ENCODE measurements at regions not wholly inside any gene's neighbourhood (a gene's known extent, or its start where the extent isn't known, plus 50 kb on each side); places are given as distances from the start of the nearest gene placed in this dataset.
A peak's percentile ranks its signal among the peaks of the same experiment; 100 is the strongest.
"Not testable (repeated sequence)": the region's sequence is repeated elsewhere in the genome, so short reads cannot be mapped to it uniquely, and the experiment has no call there.

DNA sequence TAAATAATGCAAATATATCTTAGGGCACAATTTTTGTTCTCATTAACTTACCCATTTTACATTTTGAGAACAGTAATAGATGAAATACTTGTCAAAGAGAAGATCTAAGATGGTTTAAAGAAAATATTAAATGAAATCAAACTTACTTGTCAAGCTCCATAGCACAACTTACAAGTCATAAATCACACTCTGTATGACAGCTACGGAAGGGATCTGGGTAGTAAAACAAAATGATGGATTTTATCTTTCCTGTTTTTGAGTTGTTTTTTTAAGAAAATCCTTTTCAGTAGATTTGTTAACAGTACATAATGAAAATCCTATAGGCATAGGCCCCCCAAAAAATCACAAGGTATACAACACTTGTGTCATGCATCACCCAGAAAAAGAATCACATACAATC lies 84.4 kb upstream of the ANTXRL start:
- not testable (repeated sequence) for DNase-seq (ENCODE audit: low read depth in 2 of 2)

- not testable (repeated sequence) for DNase-seq (ENCODE audit: low read depth in 2 of 2)
Observed at GRCh38 chr10:46204482-46205102, 82.2 kb upstream of the ANTXRL start.

GRCh38 chr10:46210427-46210826 lies 76.4 kb upstream of the ANTXRL start:
- DNase-seq (ENCODE audit: low read depth in 2 of 2): not testable (repeated sequence)

- DNase-seq (ENCODE audit: low read depth in 2 of 2): no peak
Observed at GRCh38 chr10:46215426-46215825, 71.4 kb upstream of the ANTXRL start.

GRCh38 chr10:46216003-46216634 lies 70.7 kb upstream of the ANTXRL start:
- no peak for DNase-seq (ENCODE audit: low read depth in 2 of 2)

DNA sequence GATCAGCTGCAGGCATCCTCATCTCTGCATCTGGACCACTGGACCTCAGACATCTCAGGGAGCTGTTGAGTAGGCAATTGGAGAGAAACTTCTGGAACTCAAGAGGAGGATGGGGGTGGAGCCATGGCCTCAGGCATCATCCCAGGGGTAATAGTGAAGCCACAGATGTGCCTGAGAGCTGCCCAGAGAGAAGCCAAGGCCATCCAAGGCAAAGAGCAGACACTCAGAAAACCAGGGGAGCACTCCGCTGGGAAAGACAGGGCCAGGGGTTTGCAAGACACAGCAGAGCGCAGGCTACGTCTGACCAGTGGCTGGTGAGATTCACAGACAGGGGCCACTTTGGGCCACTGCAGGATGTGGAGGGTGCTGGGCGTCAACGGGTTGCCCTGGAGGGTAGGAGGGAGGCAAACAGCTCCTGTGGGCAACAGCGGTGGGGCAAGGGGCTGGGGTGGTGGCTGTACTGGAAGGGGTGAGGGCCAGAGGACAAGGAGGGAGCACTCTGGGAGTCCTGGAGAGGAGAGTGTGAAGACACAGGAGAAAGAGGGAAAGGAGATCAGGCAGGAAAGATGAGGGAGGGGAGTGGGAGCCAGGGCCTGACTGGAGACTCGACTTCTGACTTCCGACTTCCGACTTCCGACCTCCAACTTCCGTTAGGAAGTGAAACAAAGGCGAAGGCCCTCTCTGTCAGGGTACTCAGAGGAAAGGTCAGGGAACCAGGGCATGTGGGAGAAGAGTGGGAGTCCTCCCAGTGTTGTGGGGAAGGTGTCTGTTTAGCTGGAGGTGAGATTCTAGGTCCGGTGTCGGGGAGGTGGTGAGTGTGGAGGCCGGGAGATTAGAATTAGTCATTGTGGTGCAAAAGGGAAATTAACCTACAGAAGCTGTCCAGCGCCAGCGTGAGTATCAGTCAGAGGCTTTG lies 69.7 kb upstream of the ANTXRL start:
- peak; percentile 11 to 28 for DNase-seq (ENCODE audit: low read depth in 2 of 2)

DNA sequence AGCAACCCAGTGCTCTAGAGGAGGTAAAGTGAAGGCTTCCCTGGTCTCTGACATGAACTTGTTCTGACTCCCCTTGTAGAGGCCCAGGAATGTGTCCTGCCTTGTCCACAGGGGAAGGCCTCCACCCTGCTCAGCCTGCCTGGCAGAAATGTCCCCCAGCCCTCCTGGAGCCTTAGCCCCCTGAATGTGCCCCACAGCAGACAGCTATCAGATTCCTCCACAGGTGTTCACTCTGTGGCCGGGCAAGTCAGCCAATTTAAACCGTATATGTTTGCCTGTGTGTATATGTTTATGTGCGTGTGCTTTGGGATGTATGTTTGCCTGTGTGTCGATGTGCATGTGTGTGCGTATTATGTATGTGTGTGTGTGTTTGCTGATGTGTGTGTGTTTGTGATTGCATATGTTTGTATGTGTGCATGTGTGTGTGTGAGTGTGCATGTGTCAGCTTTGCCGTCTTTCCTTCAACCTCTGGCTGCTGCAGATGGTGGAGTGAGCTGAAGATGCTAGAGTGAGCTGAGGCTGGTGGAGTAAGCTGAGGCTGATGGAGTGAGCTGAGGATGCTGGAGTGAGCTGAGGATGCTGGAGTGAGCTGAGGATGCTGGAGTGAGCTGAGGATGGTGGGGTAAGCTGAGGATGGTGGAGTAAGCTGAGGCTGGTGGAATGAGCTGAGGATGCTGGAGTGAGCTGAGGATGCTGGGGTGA lies 68.9 kb upstream of the ANTXRL start:
- no peak for DNase-seq (ENCODE audit: low read depth in 2 of 2)

DNA sequence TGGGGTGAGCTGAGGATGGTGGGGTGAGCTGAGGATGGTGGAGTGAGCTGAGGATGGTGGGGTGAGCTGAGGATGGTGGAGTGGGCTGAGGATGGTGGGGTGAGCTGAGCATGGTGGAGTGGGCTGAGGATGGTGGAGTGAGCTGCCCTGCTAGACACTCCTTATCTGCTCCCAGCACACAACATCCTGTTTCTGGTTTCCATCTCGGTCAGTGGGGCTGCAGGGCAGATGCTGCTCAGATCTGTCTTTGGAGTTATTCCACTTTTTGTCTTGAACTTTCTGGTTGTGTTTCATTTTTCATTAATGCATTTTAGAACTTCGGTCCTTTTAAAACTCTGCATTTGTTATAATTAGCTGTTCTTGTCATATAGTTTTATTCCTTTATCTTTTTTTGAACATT lies 67.9 kb upstream of the ANTXRL start:
- DNase-seq (ENCODE audit: low read depth in 2 of 2): no peak

GRCh38 chr10:46219431-46219990 lies 67.3 kb upstream of the ANTXRL start:
- DNase-seq (ENCODE audit: low read depth in 2 of 2): not testable (repeated sequence)

DNA sequence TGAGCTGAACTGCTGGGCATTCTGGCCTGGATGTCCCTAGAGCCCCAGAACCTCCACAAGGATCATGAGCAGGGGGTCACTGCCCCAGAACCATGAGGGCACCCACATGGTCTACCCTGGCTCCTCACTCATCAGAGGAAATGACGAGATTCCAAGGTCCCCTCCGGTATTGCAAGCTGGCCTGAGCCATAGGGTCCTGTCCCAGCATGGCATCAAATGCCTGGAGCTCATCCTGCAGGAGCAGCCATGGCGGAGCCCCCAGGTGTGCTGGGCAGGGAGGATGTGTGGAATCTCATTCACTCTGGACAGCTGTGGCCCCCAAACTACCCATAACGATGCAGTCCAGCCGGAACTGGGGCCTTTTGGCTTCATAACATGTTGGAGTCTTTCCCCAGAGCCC lies 66.6 kb upstream of the ANTXRL start:
- DNase-seq (ENCODE audit: low read depth in 2 of 2): no peak

- peak in 1 of 2 donors; percentile 20 for DNase-seq (ENCODE audit: low read depth in 2 of 2)
Observed at GRCh38 chr10:46220872-46221538, 65.8 kb upstream of the ANTXRL start.

DNA sequence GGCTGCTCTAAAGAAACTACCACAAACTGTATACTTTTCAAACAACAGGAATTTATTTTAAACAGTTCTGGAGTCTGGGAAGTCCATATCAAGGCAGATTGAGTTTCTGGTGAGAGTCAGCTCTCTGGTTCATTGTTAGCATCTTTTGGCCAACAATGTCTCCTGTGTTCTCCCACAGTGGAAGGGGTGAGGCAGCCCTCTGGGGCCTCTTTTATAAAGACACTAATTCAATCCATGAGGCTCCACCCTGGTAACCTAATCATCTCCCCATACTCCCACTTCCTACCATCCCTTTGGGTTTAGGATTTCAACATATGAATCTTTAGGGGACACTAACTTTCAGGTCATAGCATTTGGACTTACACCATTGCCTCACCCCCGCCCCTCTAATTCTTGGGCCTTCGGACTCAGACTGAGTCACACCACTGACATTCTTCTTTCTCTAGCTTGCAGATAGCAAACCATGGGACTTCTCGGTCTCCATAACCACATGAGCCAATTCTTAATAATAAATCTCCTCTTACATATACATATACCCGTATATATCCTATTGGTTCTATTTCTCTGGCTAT lies 64.3 kb upstream of the ANTXRL start:
- DNase-seq (ENCODE audit: low read depth in 2 of 2): no peak

- DNase-seq (ENCODE audit: low read depth in 2 of 2): no peak
Observed at GRCh38 chr10:46223064-46223480, 63.7 kb upstream of the ANTXRL start.

DNA sequence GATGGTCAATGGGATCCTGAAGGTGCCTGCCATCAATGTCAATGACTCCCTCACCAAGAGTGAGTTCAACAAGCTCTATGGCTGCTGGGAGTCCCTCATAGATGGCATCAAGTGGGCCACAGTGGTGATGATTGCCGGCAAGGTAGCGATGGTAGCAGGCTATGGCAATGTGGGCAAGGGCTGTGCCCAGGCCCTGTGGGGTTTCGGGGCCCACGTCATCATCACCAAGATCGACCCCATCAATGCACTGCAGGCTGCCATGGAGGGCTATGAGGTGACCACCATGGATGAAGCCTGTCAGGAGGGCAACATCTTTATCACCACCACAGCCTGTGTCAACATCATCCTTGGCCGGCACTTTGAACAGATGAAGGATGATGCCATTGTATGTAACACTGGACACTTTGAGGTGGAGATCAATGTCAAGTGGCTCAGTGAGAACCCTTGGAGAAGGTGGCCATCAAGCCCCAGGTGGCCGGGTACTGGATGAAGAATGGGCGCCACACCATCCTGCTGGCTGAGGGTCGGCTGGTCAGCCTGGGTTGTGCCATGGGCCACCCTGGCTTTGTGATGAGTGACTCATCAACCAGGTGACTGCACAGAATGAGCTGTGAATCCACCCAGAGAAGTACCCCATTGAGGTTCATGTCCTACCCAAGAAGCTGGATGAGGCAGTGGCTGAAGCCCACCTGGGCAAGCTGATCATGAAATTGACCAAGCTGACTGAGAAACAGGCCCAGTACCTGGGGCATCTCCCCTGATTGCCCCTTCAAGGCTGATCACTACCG lies 63.0 kb upstream of the ANTXRL start:
- DNase-seq (ENCODE audit: low read depth in 2 of 2): no peak

DNA sequence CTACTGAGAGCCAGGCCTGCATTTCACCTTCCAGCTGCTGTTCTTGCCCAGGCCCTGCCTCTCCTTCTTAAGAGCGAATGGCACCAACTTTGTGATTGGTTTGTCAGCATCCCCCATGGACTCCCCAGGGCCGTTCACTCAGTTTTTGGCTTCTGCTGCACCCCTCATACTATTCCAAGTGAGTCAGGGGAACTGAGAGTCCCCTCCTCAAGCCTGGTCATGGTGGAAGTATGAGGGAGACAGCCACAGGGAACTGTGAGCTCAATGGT lies 62.4 kb upstream of the ANTXRL start:
- no peak for DNase-seq (ENCODE audit: low read depth in 2 of 2)

GRCh38 chr10:46225597-46225996 lies 61.2 kb upstream of the ANTXRL start:
- DNase-seq (ENCODE audit: low read depth in 2 of 2): no peak

- DNase-seq (ENCODE audit: low read depth in 2 of 2): no peak
Observed at GRCh38 chr10:46226232-46226631, 60.6 kb upstream of the ANTXRL start.

DNA sequence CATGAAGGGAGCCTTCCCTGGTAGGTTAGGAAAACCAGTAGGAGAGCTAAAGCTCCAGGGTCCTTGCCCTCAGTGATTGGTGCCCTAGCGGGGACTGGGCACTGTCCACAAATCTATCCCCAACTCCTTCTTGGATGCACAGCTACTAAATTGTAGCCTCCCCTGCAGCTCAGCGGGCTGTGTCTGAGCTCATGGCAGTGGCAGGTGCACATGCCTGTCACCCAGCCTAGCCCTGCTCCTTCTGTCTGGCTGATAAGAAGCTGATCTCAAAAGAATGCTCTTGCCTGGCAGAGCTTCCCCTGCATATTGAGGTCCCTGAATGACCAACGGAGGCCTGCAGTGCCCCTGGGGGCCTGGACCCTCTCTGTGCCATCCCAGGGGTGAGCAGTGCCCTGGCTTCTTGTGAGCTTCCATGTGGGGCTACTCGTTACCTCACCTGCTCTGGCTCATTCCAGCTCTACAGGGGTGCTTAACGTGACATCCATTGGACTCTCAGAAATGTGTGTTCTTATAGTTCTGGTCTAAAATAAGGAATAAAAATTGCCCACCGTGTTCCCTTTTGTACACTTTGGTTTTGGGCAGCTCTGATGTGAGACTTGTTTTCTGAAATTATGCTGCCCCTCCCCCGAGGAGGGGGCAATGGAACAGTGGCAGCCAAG lies 59.8 kb upstream of the ANTXRL start:
- DNase-seq (ENCODE audit: low read depth in 2 of 2): no peak

- DNase-seq (ENCODE audit: low read depth in 2 of 2): no peak
Observed at GRCh38 chr10:46227571-46227935, 59.2 kb upstream of the ANTXRL start.

All from lung microvascular endothelial cell (primary cell).